HepG2 (cell line): ENCODE measurements at regions not wholly inside any gene's neighbourhood (a gene's known extent, or its start where the extent isn't known, plus 50 kb on each side); places are given as distances from the start of the nearest gene placed in this dataset.

Experiments used
- AKAP8 ChIP-seq: sonication (generic); formaldehyde crosslinking; IDR thresholded peaks from 2 replicates; pipeline ENCODE4 v1.5.1; 2020; ENCODE audit warnings: mild to moderate bottlenecking, missing genetic modification reagents
- ATF7-NPFF ChIP-seq: sonication (generic); formaldehyde crosslinking; IDR thresholded peaks from 2 replicates; pipeline ENCODE4 v1.8.1; 2023; ENCODE audit warnings: mild to moderate bottlenecking, low read depth, missing genetic modification reagents, moderate library complexity
- CHCHD3 ChIP-seq: sonication (generic); formaldehyde crosslinking; IDR thresholded peaks from 2 replicates; pipeline ENCODE4 v1.8.0; 2022; ENCODE audit warnings: mild to moderate bottlenecking, missing genetic modification reagents, moderate library complexity
- HNRNPLL ChIP-seq: fragments of 200-400 bp; formaldehyde crosslinking; IDR thresholded peaks from 2 replicates; pipeline ENCODE4 v1.6.1; 2017; ENCODE audit warnings: mild to moderate bottlenecking, low read depth, low read length; ENCODE audit not compliant: poor library complexity, severe bottlenecking
- JDP2 ChIP-seq: sonication (generic); formaldehyde crosslinking; IDR thresholded peaks from 2 replicates; pipeline ENCODE4 v1.8.1; 2022; ENCODE audit warnings: missing genetic modification reagents, borderline replicate concordance
- KLF12 ChIP-seq: sonication (generic); formaldehyde crosslinking; IDR thresholded peaks from 2 replicates; pipeline ENCODE4 v1.4.0; 2020; ENCODE audit warnings: missing genetic modification reagents, borderline replicate concordance
- KLF16 ChIP-seq, 2 experiments: sonication (generic) in 1 of 2; formaldehyde crosslinking in 1 of 2; IDR thresholded peaks; 2 replicates each; pipeline versions ENCODE4 v1.6.1 to v1.8.0; 2016 to 2023; ENCODE audit warnings: missing genetic modification reagents in 2 of 2, missing compliant biosample characterization in 1 of 2
- MED1 ChIP-seq: sonication (generic); formaldehyde crosslinking; IDR thresholded peaks from 2 replicates; pipeline ENCODE4 v1.4.0; 2020; ENCODE audit warnings: missing genetic modification reagents
- MIER2 ChIP-seq: IDR thresholded peaks from 2 replicates; pipeline ENCODE4 v1.6.1; 2016; ENCODE audit warnings: missing biosample characterization, missing genetic modification reagents
- MYNN ChIP-seq: sonication (generic); formaldehyde crosslinking; IDR thresholded peaks from 2 replicates; pipeline ENCODE4 v1.4.0; 2020; ENCODE audit warnings: mild to moderate bottlenecking, low read depth, missing genetic modification reagents
- POLR2AphosphoS5 ChIP-seq: IDR thresholded peaks from 2 replicates; pipeline ENCODE4 v1.6.1; 2012; ENCODE audit warnings: low read depth, low read length
- SMAD9 ChIP-seq: sonication (generic); formaldehyde crosslinking; IDR thresholded peaks from 2 replicates; pipeline ENCODE4 v1.5.1; 2020; ENCODE audit warnings: mild to moderate bottlenecking, missing genetic modification reagents
- SOX13 ChIP-seq, 3 experiments: fragments of 450-650 bp in 1 of 3; sonication (generic) in 1 of 3; formaldehyde crosslinking in 1 of 3; IDR thresholded peaks in 2 of 3; conservative IDR thresholded peaks in 1 of 3; 2 replicates each; pipeline versions ENCODE4 v1.5.0 to v1.6.1; 2016 to 2020; ENCODE audit warnings: antibody characterized with exemption in 1 of 3, mild to moderate bottlenecking in 1 of 3, missing compliant biosample characterization in 1 of 3, missing genetic modification reagents in 1 of 3, moderate library complexity in 1 of 3
- TARDBP ChIP-seq: sonication (generic); formaldehyde crosslinking; IDR thresholded peaks from 2 replicates; pipeline ENCODE4 v1.8.0; 2022; ENCODE audit warnings: mild to moderate bottlenecking, missing genetic modification reagents
- TBP ChIP-seq: sonication (generic); formaldehyde crosslinking; IDR thresholded peaks from 2 replicates; pipeline ENCODE4 v1.5.0; 2020; ENCODE audit warnings: missing genetic modification reagents
- TEAD2 ChIP-seq: sonication (generic); formaldehyde crosslinking; IDR thresholded peaks from 2 replicates; pipeline ENCODE4 v1.9.0; 2021; ENCODE audit warnings: missing genetic modification reagents
- THAP11 ChIP-seq: IDR thresholded peaks from 2 replicates; pipeline ENCODE4 v1.6.1; 2016; ENCODE audit warnings: missing biosample characterization, missing genetic modification reagents
- ZMYM4 ChIP-seq: sonication (generic); formaldehyde crosslinking; IDR thresholded peaks from 2 replicates; pipeline ENCODE4 v1.8.1; 2023; ENCODE audit warnings: mild to moderate bottlenecking, missing genetic modification reagents
- ZNF207 ChIP-seq: fragments of 450-650 bp; IDR thresholded peaks from 2 replicates; pipeline ENCODE4 v1.6.1; 2016; ENCODE audit warnings: antibody characterized with exemption, borderline replicate concordance
- ZNF235 ChIP-seq: sonication (generic); formaldehyde crosslinking; IDR thresholded peaks from 2 replicates; pipeline ENCODE4 v1.8.1; 2023; ENCODE audit warnings: mild to moderate bottlenecking, missing genetic modification reagents, borderline replicate concordance
- ZNF264 ChIP-seq: sonication (generic); formaldehyde crosslinking; IDR thresholded peaks from 2 replicates; pipeline ENCODE4 v1.4.0; 2020; ENCODE audit warnings: missing genetic modification reagents
- ZNF781 ChIP-seq: sonication (generic); formaldehyde crosslinking; IDR thresholded peaks from 2 replicates; pipeline ENCODE4 v1.5.1; 2020; ENCODE audit warnings: borderline replicate concordance, mild to moderate bottlenecking, missing genetic modification reagents; ENCODE audit errors: not compliant biosample characterization
- ZSCAN29 ChIP-seq: sonication (generic); formaldehyde crosslinking; conservative IDR thresholded peaks from 2 replicates; pipeline ENCODE4 v1.4.0; 2020; ENCODE audit warnings: mild to moderate bottlenecking, missing genetic modification reagents
- TF ChIP-seq, protein P1 (sequence below): sonication (generic); formaldehyde crosslinking; IDR thresholded peaks from 2 replicates; pipeline ENCODE4 v1.4.0; 2020; ENCODE audit warnings: missing genetic modification reagents; ENCODE audit errors: not compliant biosample characterization
- TF ChIP-seq, protein P2 (sequence below): sonication (generic); formaldehyde crosslinking; IDR thresholded peaks from 2 replicates; pipeline ENCODE4 v1.4.0; 2020; ENCODE audit warnings: missing genetic modification reagents

- no peak for TF ChIP-seq ZNF781 (CRISPR knock-in tag)
- no peak for TF ChIP-seq JDP2
- TF ChIP-seq TARDBP (CRISPR knock-in tag) = no peak
- no peak for TF ChIP-seq ZNF264 (CRISPR knock-in tag)
- no peak for TF ChIP-seq ZNF207
- TF ChIP-seq TEAD2 (CRISPR knock-in tag) = no peak
- peak in 1 of 2 experiments; percentile 45; a peak in 1 of 4 replicates for TF ChIP-seq KLF16 (CRISPR knock-in tag; IDR thresholded peaks at IDR 0.05)
- TF ChIP-seq TBP (CRISPR knock-in tag) = no peak
- no peak for TF ChIP-seq POLR2AphosphoS5
- TF ChIP-seq ZNF235 = no peak
- no peak for TF ChIP-seq SOX13 (IDR thresholded peaks at IDR 0.05)
- peak in 1 of 2 experiments; percentile 22; a peak in 1 of 4 replicates for TF ChIP-seq SOX13 (CRISPR knock-in tag; conservative IDR thresholded peaks at IDR 0.05 in 1 of 2, IDR thresholded peaks at IDR 0.05 in 1 of 2)
- TF ChIP-seq ATF7-NPFF (CRISPR knock-in tag) = no peak
- TF ChIP-seq, protein P1, sequence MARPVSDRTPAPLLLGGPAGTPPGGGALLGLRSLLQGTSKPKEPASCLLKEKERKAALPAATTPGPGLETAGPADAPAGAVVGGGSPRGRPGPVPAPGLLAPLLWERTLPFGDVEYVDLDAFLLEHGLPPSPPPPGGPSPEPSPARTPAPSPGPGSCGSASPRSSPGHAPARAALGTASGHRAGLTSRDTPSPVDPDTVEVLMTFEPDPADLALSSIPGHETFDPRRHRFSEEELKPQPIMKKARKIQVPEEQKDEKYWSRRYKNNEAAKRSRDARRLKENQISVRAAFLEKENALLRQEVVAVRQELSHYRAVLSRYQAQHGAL (CRISPR knock-in tag) = no peak
- TF ChIP-seq SMAD9 = no peak
- no peak for TF ChIP-seq CHCHD3 (CRISPR knock-in tag)
- no peak for TF ChIP-seq MYNN (CRISPR knock-in tag)
- peak; percentile 77; the same call in 1 of the 2 replicates for TF ChIP-seq ZMYM4 (CRISPR knock-in tag)
- TF ChIP-seq MIER2 (CRISPR knock-in tag) = no peak
- no peak for TF ChIP-seq ZSCAN29 (CRISPR knock-in tag)
- TF ChIP-seq KLF12 (CRISPR knock-in tag) = peak; percentile 52; the same call in 1 of the 2 replicates
- peak; percentile 48 for TF ChIP-seq MED1 (CRISPR knock-in tag)
- peak; percentile 55; the same call in 1 of the 2 replicates for TF ChIP-seq THAP11
- TF ChIP-seq, protein P2, sequence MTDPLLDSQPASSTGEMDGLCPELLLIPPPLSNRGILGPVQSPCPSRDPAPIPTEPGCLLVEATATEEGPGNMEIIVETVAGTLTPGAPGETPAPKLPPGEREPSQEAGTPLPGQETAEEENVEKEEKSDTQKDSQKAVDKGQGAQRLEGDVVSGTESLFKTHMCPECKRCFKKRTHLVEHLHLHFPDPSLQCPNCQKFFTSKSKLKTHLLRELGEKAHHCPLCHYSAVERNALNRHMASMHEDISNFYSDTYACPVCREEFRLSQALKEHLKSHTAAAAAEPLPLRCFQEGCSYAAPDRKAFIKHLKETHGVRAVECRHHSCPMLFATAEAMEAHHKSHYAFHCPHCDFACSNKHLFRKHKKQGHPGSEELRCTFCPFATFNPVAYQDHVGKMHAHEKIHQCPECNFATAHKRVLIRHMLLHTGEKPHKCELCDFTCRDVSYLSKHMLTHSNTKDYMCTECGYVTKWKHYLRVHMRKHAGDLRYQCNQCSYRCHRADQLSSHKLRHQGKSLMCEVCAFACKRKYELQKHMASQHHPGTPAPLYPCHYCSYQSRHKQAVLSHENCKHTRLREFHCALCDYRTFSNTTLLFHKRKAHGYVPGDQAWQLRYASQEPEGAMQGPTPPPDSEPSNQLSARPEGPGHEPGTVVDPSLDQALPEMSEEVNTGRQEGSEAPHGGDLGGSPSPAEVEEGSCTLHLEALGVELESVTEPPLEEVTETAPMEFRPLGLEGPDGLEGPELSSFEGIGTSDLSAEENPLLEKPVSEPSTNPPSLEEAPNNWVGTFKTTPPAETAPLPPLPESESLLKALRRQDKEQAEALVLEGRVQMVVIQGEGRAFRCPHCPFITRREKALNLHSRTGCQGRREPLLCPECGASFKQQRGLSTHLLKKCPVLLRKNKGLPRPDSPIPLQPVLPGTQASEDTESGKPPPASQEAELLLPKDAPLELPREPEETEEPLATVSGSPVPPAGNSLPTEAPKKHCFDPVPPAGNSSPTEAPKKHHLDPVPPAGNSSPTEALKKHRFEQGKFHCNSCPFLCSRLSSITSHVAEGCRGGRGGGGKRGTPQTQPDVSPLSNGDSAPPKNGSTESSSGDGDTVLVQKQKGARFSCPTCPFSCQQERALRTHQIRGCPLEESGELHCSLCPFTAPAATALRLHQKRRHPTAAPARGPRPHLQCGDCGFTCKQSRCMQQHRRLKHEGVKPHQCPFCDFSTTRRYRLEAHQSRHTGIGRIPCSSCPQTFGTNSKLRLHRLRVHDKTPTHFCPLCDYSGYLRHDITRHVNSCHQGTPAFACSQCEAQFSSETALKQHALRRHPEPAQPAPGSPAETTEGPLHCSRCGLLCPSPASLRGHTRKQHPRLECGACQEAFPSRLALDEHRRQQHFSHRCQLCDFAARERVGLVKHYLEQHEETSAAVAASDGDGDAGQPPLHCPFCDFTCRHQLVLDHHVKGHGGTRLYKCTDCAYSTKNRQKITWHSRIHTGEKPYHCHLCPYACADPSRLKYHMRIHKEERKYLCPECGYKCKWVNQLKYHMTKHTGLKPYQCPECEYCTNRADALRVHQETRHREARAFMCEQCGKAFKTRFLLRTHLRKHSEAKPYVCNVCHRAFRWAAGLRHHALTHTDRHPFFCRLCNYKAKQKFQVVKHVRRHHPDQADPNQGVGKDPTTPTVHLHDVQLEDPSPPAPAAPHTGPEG (CRISPR knock-in tag) = 0 out of 2 replicates have a peak, but pooled peaks have one; percentile 37
- no peak for TF ChIP-seq AKAP8 (CRISPR knock-in tag)
- TF ChIP-seq HNRNPLL = peak; percentile 31
These were observed 49.7 kb upstream of the ATF3 start (continued) for GRCh38 chr1:212558693-212559480.
